Fibroblast of skin of abdomen (primary cell): ENCODE measurements at regions not wholly inside any gene's neighbourhood (a gene's known extent, or its start where the extent isn't known, plus 50 kb on each side); places are given as distances from the start of the nearest gene placed in this dataset.
"Not testable (repeated sequence)": the region's sequence is repeated elsewhere in the genome, so short reads cannot be mapped to it uniquely, and the experiment has no call there.

Experiments used
- DNase-seq: peaks from one replicate; pipeline ENCODE4 v3.0.0-alpha.2; 2013

DNA sequence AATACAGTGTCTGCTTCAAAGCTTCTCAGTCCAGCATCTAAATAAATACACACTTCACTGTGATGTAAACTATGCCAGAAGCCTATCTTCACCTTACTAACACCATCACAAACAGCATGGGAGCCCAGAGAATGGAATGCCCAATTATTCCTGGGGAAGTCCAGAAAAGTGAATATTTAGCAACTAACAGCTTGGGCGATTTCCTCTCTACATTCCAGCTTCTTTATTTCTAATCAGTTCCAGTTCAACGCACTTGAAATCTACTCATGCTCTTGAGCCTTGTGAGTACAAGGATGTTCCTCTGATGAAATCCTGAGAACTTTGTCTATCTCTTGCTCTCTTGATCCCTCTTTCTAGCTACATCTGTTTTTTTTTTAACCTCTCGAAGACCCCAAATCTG lies 100.4 kb upstream of the C9orf72 start:
- no peak for DNase-seq

DNA sequence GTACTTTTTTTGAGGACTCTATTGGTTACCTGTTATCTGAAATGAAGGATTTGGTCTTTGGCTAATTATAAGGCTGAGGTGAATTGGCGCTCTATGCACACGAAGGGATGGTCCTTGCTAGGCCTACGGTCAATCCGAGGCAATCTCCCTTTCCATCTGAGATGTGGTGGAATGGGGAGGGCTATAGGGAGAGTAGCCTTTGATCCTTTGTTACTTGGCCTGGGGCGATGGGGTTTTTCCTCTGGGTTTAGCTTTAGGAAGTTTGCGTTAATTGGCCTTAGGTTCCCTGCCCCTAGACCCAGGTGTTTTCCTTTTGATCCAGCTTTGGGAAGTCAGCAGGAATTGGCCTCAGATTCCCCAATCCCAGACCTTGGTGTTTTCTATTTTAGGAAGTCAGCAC lies 102.1 kb upstream of the C9orf72 start:
- DNase-seq: no peak

DNA sequence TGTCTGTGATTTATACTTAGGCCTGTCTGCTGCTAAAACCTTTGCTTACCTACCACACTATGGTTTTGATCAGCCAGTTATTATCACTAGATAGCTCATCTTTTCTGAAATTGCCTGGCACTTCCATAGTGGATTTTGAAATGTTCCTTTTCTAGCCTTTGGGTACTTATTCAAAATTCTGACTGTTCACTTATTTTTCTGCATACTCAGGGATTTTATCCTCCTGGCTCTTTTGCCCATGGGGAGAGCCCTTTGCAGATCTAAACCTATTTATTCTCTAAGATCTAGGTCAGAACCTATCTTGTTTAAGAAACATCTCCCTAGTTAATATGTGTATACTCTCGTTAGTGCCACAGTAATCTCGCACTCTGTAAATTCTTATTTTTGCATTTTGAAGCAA lies 103.5 kb upstream of the C9orf72 start:
- no peak for DNase-seq

DNA sequence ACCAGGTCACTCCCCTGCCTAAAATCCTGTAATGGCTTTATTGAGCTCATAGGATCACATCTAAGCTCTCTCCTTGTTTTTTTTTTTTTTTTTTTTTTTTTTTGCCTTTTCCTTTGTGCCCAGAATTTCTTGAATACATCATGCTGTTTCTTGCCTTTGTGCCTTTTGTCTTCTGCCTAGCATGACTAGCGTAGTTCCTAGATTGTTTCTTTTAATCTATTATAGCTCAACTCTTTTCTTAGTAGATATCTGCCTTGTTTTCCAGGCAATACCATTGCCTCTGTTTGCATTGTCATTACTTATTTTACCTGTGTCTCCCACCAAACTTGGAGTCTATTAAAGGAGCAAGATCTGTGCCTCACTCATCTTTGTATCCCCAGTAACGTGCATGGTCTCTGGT lies 106.1 kb upstream of the C9orf72 start:
- DNase-seq: no peak

DNA sequence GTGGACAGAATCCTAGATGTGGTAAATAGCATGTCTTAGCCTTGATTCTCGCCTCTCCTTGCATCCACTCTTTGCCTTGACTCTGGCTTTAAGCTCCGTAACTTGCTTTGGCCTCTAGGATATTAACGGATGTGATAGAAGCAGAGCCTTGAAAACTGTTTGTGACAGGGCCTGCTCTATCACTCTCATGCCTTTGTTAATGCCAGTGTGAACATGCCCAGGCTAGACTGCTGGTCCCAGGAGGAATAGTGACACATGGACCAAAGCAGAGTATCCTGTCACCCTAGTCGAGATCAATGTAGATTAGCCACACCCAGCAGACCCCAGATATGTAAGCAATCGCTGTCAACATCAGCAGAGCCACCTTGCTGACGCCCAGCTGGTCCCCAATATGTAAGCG lies 109.9 kb upstream of the C9orf72 start:
- no peak for DNase-seq

DNA sequence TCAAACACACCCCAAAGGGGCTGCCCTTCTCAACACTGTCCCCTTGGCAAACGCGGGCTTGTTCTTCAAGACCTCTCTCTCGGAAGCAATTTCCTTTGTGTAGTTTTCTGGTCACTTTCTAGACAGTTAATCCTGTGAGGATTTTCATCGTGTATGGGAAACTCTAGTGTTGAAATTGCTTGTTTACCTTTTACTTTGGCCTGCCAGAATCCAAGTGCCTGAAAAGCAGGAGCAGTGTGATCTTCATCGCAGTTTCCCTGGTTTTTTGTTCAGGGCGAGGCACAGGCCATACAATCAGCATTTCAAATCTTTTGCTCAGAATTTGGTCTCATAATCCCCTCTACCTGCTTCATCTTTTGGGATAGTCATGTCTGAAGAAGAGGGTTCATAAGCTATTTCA lies 115.7 kb upstream of the C9orf72 start:
- DNase-seq: no peak

DNA sequence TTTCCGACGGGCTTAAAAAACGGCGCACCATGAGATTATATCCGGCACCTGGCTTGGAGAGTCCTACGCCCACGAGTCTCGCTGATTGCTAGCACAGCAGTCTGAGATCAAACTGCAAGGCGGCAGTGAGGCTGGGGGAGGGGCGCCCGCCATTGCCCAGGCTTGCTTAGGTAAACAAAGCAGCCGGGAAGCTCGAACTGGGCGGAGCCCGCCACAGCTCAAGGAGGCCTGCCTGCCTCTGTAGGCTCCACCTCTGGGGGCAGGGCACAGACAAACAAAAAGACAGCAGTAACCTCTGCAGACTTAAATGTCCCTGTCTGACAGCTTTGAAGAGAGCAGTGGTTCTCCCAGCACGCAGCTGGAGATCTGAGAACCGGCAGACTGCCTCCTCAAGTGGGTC lies 117.5 kb upstream of the C9orf72 start:
- not testable (repeated sequence) for DNase-seq

DNA sequence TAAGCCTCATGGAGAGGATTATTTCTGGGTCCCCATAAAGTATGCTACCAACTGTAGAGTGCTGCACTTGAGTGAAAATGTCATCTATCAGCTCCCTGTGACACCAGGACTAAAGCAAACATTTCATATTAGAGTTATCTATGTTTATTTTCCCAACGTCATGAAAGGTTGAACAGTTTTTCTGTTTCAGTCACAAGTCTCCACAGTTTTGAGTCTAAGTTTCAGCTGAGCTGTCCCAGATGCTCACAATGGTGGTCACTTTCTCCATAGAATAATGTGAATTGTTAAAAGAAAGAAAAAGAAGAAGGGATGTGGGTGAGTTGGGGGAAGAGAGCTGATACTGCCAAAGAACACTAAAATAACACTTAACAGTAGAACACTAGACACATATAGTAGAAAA lies 126.3 kb upstream of the C9orf72 start:
- DNase-seq: no peak

DNA sequence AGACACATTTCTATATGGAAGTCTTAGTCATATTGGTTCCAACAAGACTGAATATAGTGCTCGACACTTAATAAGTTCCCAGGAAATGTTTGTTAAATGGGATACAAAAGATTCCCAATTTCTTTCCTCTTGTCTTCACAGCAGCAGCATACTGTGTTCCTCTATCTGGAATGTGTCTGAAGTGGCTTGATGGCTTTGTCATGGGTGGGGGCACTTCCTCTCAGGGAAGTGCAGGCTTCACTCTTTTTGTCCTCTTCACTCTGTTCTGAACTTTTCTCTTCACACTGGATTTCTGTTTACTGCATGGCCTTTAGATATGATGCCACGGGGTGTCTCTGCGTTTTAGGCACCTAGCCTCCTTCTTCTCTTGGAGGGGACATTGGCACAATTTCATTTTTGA lies 127.7 kb upstream of the C9orf72 start:
- no peak for DNase-seq

DNA sequence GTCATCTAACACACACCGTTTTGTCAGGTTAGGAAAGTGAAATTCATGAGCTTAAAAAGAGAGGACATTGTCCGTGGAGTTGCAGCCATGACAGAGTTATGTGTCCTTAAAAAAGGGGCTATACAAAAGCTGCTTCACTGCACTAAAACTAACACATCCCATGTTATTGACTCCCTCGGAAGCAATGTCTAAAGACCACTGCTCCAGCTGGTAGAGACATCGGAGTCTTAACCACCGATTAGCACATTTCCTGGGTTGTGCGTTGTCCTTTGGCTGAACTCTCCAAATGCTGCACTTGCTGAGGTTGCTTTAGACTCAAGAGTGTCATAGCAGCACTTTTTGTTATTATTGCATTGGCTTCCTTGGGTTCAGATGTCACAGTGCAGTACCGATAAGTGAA lies 128.3 kb upstream of the C9orf72 start:
- DNase-seq: peak; percentile 16

DNA sequence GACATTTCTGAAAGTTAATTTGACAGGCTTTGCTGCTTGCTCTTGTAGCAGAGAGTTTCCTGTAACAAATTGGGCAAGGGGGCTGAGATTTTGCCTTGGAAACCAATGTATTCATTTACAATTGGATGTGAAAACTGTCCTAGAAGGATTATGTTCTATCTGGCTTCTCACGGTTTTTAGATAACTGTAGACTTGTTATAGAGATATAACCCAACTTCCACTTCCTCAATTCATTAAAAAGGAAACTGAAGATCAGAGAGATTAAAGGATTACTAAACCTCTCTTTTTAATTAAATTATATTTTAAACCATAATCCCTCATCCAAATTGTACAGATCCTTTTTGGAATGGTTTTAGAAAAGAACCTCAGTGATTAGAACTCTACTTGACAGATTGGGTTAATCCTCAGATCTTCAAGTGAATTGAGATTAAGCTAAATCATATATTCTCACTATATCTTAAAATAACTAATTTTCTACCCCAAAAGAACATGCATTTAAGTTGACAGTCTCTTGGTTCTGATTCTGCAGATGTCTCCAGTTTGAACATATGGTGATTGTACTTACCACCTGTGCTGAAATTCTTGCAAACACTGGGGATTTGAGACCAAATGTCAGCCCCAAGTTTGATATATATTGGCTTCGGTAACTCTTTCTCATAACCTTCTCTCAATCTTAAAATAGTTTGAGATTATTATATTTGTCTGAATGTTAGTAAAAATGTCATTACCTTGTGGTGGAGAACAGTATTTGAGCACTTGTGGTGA lies 130.1 kb upstream of the C9orf72 start:
- DNase-seq: no peak

DNA sequence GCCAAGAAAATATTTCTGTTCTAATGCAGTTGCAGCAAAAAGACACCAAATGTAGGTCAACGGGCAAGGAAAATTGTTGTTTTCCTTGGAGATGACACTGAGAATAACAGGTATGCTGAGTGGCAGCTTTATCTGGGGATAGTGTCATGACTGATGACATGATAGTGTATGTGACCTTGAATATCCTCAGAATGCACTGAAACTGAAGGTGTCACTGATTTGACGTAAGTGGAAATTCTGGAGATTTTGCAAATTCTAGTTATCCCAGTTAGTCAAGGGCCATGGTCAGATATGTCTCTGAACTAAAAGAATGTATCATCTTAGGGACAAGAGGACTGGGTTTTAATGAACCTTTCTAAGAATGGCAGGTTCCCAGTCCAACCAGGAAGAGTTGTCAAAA lies 138.0 kb upstream of the C9orf72 start:
- no peak for DNase-seq

DNA sequence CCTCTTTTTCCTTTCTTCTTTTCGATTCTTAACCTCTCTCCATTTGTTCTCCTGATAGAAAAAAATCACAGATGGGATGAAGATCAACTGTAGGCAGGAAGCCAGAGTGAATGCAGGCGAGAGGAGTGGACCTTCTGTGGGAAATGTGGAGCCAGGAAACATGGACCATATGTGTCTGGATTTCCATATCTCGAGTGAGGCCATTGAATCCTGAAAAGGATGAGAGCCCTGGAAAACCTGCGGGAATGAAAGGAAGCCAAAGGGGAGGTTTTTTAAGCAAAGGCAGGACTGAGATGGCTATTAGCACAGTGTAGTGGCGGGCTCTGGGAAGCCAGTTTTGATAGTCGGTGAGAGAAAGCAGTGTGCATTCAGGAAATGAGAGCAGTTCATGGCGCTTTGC lies 139.5 kb upstream of the C9orf72 start:
- no peak for DNase-seq

DNA sequence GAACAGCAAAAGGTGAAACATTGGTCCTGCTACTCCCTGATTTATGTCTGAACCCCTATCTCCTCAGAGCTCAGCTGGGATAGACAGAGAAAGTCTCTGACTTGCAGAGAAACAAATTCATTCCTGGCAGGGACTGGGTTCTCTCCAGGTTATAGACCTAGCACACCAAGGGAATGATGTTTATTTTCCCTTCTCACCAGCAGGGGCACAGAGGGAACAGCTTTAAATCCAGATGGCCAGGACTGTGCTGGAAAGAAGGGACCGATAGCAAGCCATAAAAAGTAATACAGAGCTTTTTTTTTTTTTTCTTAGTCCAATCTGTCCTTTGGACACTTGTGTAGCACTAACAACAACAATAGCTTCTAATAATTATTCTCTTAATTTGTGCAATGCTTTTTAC lies 141.1 kb upstream of the C9orf72 start:
- DNase-seq: no peak

DNA sequence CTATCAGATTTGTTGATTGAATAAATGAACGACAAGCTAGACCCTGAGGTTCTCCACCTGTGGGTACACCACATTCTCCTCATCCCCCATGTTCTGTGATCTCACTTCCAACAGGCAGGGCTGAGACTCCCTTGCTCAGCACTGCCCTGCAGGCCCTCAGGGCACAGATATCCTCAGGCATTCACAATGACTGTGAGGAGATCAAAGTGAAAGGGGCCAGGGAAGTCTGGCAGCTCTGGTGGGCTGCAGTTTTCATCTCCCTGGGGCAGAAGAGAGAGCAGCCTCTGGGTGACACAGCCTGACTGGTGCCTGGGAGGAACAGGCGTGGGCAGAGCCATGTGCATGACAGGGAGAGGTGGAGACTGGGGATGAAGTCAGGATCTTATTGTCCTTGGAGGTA lies 142.4 kb upstream of the C9orf72 start:
- DNase-seq: no peak

DNA sequence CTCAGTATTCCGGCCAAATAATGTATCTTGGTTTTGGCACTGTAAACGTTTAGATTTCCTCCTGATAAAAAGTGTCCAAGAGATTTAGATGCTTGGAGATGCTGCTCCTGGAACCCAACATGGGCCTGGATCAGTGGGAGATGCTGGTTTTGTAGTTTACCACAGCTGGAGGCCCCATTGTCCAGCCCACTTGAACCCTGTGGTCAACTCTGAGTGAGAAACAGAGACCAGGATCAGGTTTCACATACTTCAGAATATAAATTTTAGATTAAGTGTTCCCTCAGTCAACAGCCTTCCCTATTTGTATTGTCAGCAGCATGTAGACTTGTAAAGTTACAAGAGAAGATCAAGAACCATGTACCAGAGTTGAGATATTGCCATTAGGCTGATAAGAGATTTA lies 144.7 kb upstream of the C9orf72 start:
- no peak for DNase-seq

DNA sequence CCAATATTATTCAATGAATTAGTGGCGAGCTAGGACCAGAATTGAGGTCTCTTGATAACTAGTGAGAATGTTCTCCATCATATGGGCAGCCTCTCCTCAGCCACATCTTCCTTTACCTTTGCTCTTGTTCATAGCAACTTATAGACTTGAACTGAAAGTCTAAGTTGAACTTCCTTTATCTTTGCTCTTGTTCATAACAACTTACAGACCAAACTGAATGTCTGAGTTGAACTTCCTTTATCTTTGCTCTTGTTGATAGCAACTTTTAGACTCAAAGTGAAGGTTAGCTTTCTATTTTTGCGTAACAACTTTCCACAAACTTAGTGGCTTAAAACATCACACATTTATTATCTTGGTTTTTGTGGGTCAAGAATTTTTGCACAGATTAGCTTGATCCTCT lies 146.4 kb upstream of the C9orf72 start:
- DNase-seq: no peak

DNA sequence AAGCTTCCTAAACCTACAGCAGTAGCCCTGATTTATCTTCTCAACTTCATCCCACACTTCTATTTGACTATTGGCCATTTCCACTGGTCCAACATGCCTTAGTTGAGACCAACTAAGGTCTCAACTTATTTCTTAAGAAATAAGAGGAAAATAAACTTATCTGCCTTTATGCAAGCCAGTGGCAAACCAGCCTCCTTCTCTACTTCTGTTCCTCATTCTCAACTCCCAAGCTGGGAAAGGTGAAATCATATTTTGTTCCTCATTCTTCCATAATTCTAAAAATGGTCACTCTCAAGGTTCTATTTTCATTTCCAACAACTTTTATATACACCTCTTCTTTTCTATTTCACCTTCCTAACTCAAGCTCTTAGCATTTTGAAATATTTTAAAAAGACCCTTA lies 149.6 kb upstream of the C9orf72 start:
- no peak for DNase-seq

DNA sequence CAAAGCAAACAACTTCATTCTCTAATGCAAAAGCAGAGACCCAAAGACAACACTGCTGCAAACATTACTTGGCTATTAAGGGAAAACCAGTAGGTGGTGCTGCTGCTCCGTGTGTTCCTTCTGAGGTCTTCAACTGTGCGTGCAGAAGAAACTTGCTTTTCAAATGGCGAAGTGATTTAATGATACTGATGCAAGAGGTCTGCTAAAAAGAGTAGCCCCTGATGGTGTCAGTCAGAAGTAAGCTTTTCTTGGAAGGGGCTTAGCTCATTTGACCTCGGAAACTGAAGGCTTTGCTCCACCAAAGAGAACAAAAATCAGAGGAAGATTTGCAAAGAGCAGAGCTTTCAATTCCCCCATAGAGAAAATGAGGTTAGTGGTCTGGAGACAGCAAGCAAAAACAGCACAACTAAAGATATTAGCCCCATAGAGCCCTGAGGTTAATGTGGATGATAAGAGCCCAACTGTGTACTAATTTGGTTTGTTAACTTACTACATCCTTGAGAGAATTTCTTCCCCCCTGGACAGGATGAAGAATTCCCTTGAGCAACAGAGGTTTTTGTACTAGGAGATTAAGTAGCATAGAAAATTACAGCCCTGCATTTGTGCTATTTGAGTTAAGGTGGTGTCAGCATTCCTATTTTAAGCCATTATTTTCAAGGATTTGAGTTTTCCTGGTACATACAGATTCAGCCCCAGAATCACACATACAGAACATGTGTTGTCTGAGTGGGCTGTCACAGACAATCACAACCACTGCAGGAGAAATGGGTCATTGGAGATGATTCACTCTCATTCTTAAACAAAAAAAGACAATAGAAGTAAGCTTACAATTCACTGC lies 153.2 kb upstream of the C9orf72 start:
- DNase-seq: peak; percentile 77

DNA sequence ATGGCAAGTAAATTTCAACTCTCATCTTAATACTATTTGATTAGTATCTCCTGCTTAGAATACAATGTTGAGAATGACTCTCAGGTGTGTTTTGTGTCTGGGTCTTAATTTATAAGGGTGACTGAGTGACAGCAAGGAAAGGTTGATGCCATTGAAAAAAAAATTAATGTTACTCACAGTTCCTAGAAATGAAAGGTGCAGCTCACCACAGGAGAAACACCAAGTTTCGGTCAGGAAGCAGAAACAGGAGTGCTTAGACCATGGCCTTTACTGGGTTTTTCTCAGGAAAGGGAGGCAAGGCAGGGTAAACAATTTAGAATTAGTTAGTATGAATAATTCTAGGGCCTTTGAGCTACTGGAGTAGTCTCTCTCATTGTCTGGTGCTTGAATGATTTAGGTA lies 159.2 kb upstream of the C9orf72 start:
- no peak for DNase-seq

DNA sequence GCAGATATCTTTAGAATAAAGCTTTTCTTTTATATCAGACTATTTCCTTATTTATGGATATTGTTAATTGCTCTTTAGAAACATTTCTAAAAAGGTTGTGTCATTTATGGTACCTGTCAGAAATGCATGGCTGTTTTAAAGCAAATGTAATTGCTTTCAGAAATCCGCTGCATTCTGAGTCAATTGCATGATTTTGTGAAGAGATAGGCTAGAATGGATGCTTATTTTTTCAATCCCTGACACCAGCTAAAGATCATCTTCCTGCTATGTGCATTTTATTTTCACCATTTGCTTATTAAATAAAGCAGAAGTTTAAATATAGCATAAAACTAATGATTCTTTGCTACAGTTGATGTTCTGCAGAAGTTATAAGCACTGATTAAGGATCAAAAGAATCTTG lies 170.2 kb upstream of the C9orf72 start:
- DNase-seq: no peak

DNA sequence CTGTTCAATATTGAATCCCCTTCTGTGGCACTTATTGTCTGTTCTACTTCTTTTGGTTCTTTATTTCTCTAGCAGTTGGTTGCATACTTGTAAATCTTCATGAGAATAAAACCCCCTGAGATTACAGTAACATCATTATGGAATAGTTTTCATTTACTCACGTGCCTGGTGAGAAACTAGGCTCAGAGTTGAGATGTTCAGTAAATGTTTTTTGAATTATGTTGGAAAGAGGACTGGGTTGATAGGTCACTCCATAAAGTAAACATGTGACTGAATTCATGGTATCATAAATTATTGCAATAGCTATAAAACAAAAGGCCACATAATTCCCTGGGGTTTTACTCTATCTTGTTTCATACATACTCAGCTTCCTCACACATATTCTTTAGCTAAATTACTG lies 174.2 kb upstream of the C9orf72 start:
- DNase-seq: no peak

DNA sequence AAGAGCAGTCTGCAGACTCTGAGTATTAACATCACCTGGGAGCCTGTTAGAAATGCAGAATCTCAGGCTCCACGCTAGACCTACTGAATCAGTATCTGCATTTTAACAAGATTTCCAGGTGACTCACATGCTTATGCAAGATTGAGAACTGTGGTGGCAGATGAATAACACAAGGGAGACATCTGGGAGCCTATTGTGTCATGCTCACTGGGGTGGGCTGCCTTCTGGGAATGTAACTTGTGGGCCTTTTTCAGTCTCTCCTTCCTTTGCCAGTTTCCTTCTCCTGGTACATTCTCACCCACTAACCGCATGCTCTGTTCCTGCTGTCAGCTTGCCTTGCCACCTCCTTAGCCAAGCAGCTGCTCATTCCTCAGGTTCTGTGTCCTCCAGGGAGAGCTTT lies 176.6 kb upstream of the C9orf72 start:
- peak; percentile 40 for DNase-seq

DNA sequence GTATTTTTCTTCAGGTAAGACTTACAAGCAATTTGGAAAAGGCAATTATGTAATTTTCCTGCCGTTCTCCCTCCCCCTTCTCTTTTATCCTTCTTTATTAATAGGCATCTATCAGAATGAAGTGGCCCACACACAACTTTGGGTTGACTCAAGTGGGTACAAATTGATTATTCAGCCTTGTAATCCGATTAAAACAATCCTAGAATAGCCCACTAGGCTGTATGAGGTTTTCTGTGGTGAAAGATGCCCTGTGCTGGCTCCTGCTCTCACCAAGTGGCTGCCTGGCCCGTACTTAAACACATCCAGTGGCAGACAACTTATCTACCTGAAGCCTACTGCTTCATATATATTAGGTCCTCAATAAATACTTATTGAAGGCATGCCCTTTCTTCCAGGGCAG lies 177.3 kb upstream of the C9orf72 start:
- no peak for DNase-seq
